ENCODE measurements at regions not wholly inside any gene's neighbourhood (a gene's known extent, or its start where the extent isn't known, plus 50 kb on each side); places are given as distances from the start of the nearest gene placed in this dataset.

- no peak overlapping the region for H3K4me2 ChIP-seq (ENCODE audit: low read length)
- no peaks in the 10 kb centered on the region for H3K36me3 ChIP-seq (ENCODE audit: control insufficient read depth, low read length)
- no peaks in the 10 kb centered on the region for H3K79me2 ChIP-seq (ENCODE audit: control insufficient read depth, low read length)
- no peaks in the 10 kb centered on the region for H3K27me3 ChIP-seq (ENCODE audit: control insufficient read depth, low read length)
- TF ChIP-seq CTCF (IDR thresholded peaks at IDR 0.05; ENCODE audit: low read depth, low read length, poor library complexity, severe bottlenecking) (no peak), EZH2phosphoT487 (IDR thresholded peaks at IDR 0.05; ENCODE audit: borderline replicate concordance, low read length) (no peak)
- H3K9me2 ChIP-seq (replicated peaks; ENCODE audit: control insufficient read depth, low read length): no peaks in the 10 kb centered on the region
- no peaks in the 10 kb centered on the region for H4K20me1 ChIP-seq (ENCODE audit: control insufficient read depth, insufficient read depth, low read depth, low read length)
- H3K9me3 ChIP-seq (ENCODE audit: control insufficient read depth, insufficient read depth, low read length): no peaks in the 10 kb centered on the region
- no peak overlapping the region for H3K27ac ChIP-seq (ENCODE audit: low read depth, low read length)
- H3F3A ChIP-seq (ENCODE audit: control insufficient read depth, insufficient read depth): no peaks in the 10 kb centered on the region
- H3K4me3 ChIP-seq (ENCODE audit: low read length): no peak overlapping the region
- H3K4me1 ChIP-seq (ENCODE audit: control insufficient read depth, low read length): no peaks in the 10 kb centered on the region
These were observed 817.4 kb downstream of the STIM2 start for GRCh38 chr4:27678027-27678426.

- Histone ChIP-seq H3K79me2 (ENCODE audit: control insufficient read depth, low read length) (no peaks in the 10 kb centered on the region), H4K20me1 (ENCODE audit: control insufficient read depth, insufficient read depth, low read depth, low read length) (no peaks in the 10 kb centered on the region), H3K9me2 (replicated peaks; ENCODE audit: control insufficient read depth, low read length) (no peaks in the 10 kb centered on the region), H3K4me1 (ENCODE audit: control insufficient read depth, low read length) (no peaks in the 10 kb centered on the region), H3K27me3 (ENCODE audit: control insufficient read depth, low read length) (no peaks in the 10 kb centered on the region), H3K9me3 (ENCODE audit: control insufficient read depth, insufficient read depth, low read length) (no peaks in the 10 kb centered on the region), H3F3A (ENCODE audit: control insufficient read depth, insufficient read depth) (no peaks in the 10 kb centered on the region), H3K27ac (ENCODE audit: low read depth, low read length) (no peak overlapping the region), H3K4me3 (ENCODE audit: low read length) (no peak overlapping the region), H3K4me2 (ENCODE audit: low read length) (no peak overlapping the region), H3K36me3 (ENCODE audit: control insufficient read depth, low read length) (no peaks in the 10 kb centered on the region)
- TF ChIP-seq CTCF (IDR thresholded peaks at IDR 0.05; ENCODE audit: low read depth, low read length, poor library complexity, severe bottlenecking) (peak; percentile 73), EZH2phosphoT487 (IDR thresholded peaks at IDR 0.05; ENCODE audit: borderline replicate concordance, low read length) (no peak)
These were observed 824.0 kb downstream of the STIM2 start for GRCh38 chr4:27684610-27685011.

GRCh38 chr4:27685091-27685490 is 824.5 kb downstream of the STIM2 start:
- no peak for TF ChIP-seq EZH2phosphoT487 (IDR thresholded peaks at IDR 0.05; ENCODE audit: borderline replicate concordance, low read length)
- TF ChIP-seq CTCF (IDR thresholded peaks at IDR 0.05; ENCODE audit: low read depth, low read length, poor library complexity, severe bottlenecking): no peak
- no peak overlapping the region for H3K27ac ChIP-seq (ENCODE audit: low read depth, low read length)
- H3K9me3 ChIP-seq (ENCODE audit: control insufficient read depth, insufficient read depth, low read length): no peaks in the 10 kb centered on the region
- no peaks in the 10 kb centered on the region for H3K4me1 ChIP-seq (ENCODE audit: control insufficient read depth, low read length)
- H3F3A ChIP-seq (ENCODE audit: control insufficient read depth, insufficient read depth): no peaks in the 10 kb centered on the region
- no peaks in the 10 kb centered on the region for H3K79me2 ChIP-seq (ENCODE audit: control insufficient read depth, low read length)
- H3K9me2 ChIP-seq (replicated peaks; ENCODE audit: control insufficient read depth, low read length): no peaks in the 10 kb centered on the region
- no peaks in the 10 kb centered on the region for H3K27me3 ChIP-seq (ENCODE audit: control insufficient read depth, low read length)
- no peak overlapping the region for H3K4me2 ChIP-seq (ENCODE audit: low read length)
- H3K36me3 ChIP-seq (ENCODE audit: control insufficient read depth, low read length): no peaks in the 10 kb centered on the region
- no peak overlapping the region for H3K4me3 ChIP-seq (ENCODE audit: low read length)
- no peaks in the 10 kb centered on the region for H4K20me1 ChIP-seq (ENCODE audit: control insufficient read depth, insufficient read depth, low read depth, low read length)

DNA sequence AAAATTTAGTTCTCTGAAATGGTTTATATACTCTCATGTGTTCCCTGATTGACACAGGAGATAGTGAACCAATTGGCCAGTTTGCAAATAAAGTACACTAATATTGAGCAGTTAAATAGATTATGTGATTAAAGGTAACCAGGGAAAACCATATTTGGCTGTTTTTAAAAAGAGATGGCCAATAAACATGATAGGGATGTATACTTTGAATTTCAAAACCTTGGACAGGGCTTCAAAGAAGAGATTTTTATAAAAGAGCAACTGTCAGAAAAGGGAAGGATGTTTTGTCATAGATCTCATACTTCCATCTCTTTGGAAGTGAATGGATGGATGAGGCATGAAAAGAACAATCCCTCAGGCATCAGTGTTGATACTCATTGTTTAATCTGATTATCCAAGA is 825.3 kb downstream of the STIM2 start:
- no peaks in the 10 kb centered on the region for H3F3A ChIP-seq (ENCODE audit: control insufficient read depth, insufficient read depth)
- H3K9me2 ChIP-seq (replicated peaks; ENCODE audit: control insufficient read depth, low read length): no peaks in the 10 kb centered on the region
- H3K36me3 ChIP-seq (ENCODE audit: control insufficient read depth, low read length): no peaks in the 10 kb centered on the region
- H3K9me3 ChIP-seq (ENCODE audit: control insufficient read depth, insufficient read depth, low read length): no peaks in the 10 kb centered on the region
- H3K4me3 ChIP-seq (ENCODE audit: low read length): no peak overlapping the region
- H3K27me3 ChIP-seq (ENCODE audit: control insufficient read depth, low read length): no peaks in the 10 kb centered on the region
- H3K79me2 ChIP-seq (ENCODE audit: control insufficient read depth, low read length): no peaks in the 10 kb centered on the region
- no peak overlapping the region for H3K4me2 ChIP-seq (ENCODE audit: low read length)
- no peaks in the 10 kb centered on the region for H4K20me1 ChIP-seq (ENCODE audit: control insufficient read depth, insufficient read depth, low read depth, low read length)
- H3K27ac ChIP-seq (ENCODE audit: low read depth, low read length): no peak overlapping the region
- no peak for TF ChIP-seq EZH2phosphoT487 (IDR thresholded peaks at IDR 0.05; ENCODE audit: borderline replicate concordance, low read length)
- TF ChIP-seq CTCF (IDR thresholded peaks at IDR 0.05; ENCODE audit: low read depth, low read length, poor library complexity, severe bottlenecking): no peak
- H3K4me1 ChIP-seq (ENCODE audit: control insufficient read depth, low read length): no peaks in the 10 kb centered on the region

Data from DOHH2 (cell line).